ENCODE measurements at regions not wholly inside any gene's neighbourhood (a gene's known extent, or its start where the extent isn't known, plus 50 kb on each side); places are given as distances from the start of the nearest gene placed in this dataset.

DNA sequence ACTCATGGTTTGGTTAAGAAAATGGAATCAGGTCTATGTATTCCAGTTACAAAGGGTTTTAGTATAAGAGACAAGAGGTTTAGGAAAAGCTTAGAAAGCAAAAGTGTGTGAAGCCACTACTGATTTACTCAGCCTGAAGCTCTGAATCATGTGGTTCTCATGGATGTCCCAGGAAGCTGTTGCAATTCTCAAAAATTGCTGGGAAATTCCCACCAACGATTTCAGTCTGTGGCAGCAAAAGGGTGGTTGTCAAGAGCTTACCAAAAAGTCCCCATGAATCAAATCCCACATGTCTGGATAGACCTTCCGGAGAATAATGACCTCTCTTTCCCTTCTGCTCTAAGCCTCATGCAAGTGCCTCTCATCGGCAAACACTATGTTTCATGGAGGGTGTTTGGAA is 929.9 kb downstream of the TLE4 start:
- Histone ChIP-seq H3K9me1 (ENCODE audit: control insufficient read depth, insufficient read depth, low read length) (no peaks in the 10 kb centered on the region), H3K9me3 (replicated peaks; ENCODE audit: control insufficient read depth, insufficient read depth, low read depth, low read length) (no peaks in the 10 kb centered on the region), H3K27me3 (ENCODE audit: control insufficient read depth in 2 of 2, insufficient read depth in 2 of 2, low read length in 2 of 2) (no peaks in the 10 kb centered on the region), H3K9ac (ENCODE audit: insufficient read depth in 1 of 2, low read depth in 2 of 2, low read length in 2 of 2) (no peak overlapping the region), H3K4me2 (ENCODE audit: insufficient read depth, low read length) (no peak overlapping the region), H2AFZ (ENCODE audit: low read depth, low read length) (no peak overlapping the region), H3K79me2 (ENCODE audit: control insufficient read depth, insufficient read depth, low read length) (no peaks in the 10 kb centered on the region), H3K4me3 (no peak overlapping the region), H4K20me1 (replicated peaks; ENCODE audit: control insufficient read depth, insufficient read depth, low read length) (no peaks in the 10 kb centered on the region), H3K36me3 (ENCODE audit: control insufficient read depth, insufficient read depth, low read length) (no peaks in the 10 kb centered on the region), H3K4me1 (replicated peaks in 1 of 2; ENCODE audit: control insufficient read depth in 2 of 2, insufficient read depth in 2 of 2, low read length in 2 of 2) (no peaks in the 10 kb centered on the region), H3K27ac (ENCODE audit: extremely low read depth, low read depth, low read length) (no peak overlapping the region)
- DNase-seq (ENCODE audit: extremely low read depth in 1 of 4, low spot score in 3 of 4) (no peak), FAIRE-seq (no peak), ATAC-seq (no peak)
- POLR2A ChIA-PET = no interaction called here
- CTCF ChIA-PET (ENCODE audit: low intra/inter-chr PET ratio) = no interaction called here
- 7% methylated on average over 3 of the region's 3 CpGs for WGBS (ENCODE audit: insufficient coverage, low coverage, missing lambda C conversion rate)
- intact Hi-C loops (cut with micrococcal nuclease) = no loop called here
- no TSS peak for BruUV-seq (replicated peaks)
- in situ Hi-C loops (cut with MboI) = no loop called here
- TF ChIP-seq CC2D1A (IDR thresholded peaks at IDR 0.05) (no peak), NFIC (IDR thresholded peaks at IDR 0.05) (no peak), ZNF445 (CRISPR knock-in tag; IDR thresholded peaks at IDR 0.05; ENCODE audit: low read depth) (no peak)
- TF ChIP-seq, protein P1, sequence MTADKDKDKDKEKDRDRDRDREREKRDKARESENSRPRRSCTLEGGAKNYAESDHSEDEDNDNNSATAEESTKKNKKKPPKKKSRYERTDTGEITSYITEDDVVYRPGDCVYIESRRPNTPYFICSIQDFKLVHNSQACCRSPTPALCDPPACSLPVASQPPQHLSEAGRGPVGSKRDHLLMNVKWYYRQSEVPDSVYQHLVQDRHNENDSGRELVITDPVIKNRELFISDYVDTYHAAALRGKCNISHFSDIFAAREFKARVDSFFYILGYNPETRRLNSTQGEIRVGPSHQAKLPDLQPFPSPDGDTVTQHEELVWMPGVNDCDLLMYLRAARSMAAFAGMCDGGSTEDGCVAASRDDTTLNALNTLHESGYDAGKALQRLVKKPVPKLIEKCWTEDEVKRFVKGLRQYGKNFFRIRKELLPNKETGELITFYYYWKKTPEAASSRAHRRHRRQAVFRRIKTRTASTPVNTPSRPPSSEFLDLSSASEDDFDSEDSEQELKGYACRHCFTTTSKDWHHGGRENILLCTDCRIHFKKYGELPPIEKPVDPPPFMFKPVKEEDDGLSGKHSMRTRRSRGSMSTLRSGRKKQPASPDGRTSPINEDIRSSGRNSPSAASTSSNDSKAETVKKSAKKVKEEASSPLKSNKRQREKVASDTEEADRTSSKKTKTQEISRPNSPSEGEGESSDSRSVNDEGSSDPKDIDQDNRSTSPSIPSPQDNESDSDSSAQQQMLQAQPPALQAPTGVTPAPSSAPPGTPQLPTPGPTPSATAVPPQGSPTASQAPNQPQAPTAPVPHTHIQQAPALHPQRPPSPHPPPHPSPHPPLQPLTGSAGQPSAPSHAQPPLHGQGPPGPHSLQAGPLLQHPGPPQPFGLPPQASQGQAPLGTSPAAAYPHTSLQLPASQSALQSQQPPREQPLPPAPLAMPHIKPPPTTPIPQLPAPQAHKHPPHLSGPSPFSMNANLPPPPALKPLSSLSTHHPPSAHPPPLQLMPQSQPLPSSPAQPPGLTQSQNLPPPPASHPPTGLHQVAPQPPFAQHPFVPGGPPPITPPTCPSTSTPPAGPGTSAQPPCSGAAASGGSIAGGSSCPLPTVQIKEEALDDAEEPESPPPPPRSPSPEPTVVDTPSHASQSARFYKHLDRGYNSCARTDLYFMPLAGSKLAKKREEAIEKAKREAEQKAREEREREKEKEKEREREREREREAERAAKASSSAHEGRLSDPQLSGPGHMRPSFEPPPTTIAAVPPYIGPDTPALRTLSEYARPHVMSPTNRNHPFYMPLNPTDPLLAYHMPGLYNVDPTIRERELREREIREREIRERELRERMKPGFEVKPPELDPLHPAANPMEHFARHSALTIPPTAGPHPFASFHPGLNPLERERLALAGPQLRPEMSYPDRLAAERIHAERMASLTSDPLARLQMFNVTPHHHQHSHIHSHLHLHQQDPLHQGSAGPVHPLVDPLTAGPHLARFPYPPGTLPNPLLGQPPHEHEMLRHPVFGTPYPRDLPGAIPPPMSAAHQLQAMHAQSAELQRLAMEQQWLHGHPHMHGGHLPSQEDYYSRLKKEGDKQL (CRISPR knock-in tag; IDR thresholded peaks at IDR 0.05; ENCODE audit: borderline replicate concordance) = no peak
- TF ChIP-seq, protein P2, sequence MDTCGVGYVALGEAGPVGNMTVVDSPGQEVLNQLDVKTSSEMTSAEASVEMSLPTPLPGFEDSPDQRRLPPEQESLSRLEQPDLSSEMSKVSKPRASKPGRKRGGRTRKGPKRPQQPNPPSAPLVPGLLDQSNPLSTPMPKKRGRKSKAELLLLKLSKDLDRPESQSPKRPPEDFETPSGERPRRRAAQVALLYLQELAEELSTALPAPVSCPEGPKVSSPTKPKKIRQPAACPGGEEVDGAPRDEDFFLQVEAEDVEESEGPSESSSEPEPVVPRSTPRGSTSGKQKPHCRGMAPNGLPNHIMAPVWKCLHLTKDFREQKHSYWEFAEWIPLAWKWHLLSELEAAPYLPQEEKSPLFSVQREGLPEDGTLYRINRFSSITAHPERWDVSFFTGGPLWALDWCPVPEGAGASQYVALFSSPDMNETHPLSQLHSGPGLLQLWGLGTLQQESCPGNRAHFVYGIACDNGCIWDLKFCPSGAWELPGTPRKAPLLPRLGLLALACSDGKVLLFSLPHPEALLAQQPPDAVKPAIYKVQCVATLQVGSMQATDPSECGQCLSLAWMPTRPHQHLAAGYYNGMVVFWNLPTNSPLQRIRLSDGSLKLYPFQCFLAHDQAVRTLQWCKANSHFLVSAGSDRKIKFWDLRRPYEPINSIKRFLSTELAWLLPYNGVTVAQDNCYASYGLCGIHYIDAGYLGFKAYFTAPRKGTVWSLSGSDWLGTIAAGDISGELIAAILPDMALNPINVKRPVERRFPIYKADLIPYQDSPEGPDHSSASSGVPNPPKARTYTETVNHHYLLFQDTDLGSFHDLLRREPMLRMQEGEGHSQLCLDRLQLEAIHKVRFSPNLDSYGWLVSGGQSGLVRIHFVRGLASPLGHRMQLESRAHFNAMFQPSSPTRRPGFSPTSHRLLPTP (IDR thresholded peaks at IDR 0.05; ENCODE audit: borderline replicate concordance, extremely low read depth, insufficient read length) = no peak
- TF ChIP-seq, protein P3, sequence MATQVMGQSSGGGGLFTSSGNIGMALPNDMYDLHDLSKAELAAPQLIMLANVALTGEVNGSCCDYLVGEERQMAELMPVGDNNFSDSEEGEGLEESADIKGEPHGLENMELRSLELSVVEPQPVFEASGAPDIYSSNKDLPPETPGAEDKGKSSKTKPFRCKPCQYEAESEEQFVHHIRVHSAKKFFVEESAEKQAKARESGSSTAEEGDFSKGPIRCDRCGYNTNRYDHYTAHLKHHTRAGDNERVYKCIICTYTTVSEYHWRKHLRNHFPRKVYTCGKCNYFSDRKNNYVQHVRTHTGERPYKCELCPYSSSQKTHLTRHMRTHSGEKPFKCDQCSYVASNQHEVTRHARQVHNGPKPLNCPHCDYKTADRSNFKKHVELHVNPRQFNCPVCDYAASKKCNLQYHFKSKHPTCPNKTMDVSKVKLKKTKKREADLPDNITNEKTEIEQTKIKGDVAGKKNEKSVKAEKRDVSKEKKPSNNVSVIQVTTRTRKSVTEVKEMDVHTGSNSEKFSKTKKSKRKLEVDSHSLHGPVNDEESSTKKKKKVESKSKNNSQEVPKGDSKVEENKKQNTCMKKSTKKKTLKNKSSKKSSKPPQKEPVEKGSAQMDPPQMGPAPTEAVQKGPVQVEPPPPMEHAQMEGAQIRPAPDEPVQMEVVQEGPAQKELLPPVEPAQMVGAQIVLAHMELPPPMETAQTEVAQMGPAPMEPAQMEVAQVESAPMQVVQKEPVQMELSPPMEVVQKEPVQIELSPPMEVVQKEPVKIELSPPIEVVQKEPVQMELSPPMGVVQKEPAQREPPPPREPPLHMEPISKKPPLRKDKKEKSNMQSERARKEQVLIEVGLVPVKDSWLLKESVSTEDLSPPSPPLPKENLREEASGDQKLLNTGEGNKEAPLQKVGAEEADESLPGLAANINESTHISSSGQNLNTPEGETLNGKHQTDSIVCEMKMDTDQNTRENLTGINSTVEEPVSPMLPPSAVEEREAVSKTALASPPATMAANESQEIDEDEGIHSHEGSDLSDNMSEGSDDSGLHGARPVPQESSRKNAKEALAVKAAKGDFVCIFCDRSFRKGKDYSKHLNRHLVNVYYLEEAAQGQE (IDR thresholded peaks at IDR 0.05; ENCODE audit: borderline replicate concordance) = no peak
- TF ChIP-seq, protein P3 (CRISPR knock-in tag; IDR thresholded peaks at IDR 0.05; ENCODE audit: low read depth) = no peak
